Panc1 (cell line): ENCODE measurements at regions not wholly inside any gene's neighbourhood (a gene's known extent, or its start where the extent isn't known, plus 50 kb on each side); places are given as distances from the start of the nearest gene placed in this dataset.

Source experiments
- ATAC-seq: fragments of 200-7000 bp; cut with Tn5 transposase; 2 replicates; pipeline ENCODE4 v1.9.1; 2020; ENCODE audit warnings: mild to moderate bottlenecking, moderate library complexity
- BruUV-seq: library from RNA; stranded (reverse); fragments of 400-500 nt; replicated peaks from 2 replicates; lab custom pipeline; 2021; lab: Mats Ljungman, UMichigan
- CTCF ChIA-PET: fragments of 300-600 bp; sonication (Branson Sonifier 250); formaldehyde crosslinking; loops from one replicate; lab custom pipeline; 2022; ENCODE audit warnings: antibody characterized with exemption; lab: Charles Lee
- POLR2A ChIA-PET: fragments of 300-600 bp; sonication (Branson Sonifier 250); formaldehyde crosslinking; loops from one replicate; lab custom pipeline; 2022; ENCODE audit warnings: antibody characterized with exemption; lab: Charles Lee
- DNase-seq: peaks from one replicate; pipeline ENCODE4 v3.0.0-alpha.2; 2010; ENCODE audit warnings: low read depth, low spot score
- H3K27ac ChIP-seq: 2 replicates; pipeline ENCODE4 v1.5.1; 2011; ENCODE audit warnings: mild to moderate bottlenecking, low read length, inconsistent platforms
- H3K27me3 ChIP-seq: fragments of 200-500 bp; sonication (Bioruptor generic); 2 replicates; pipeline ENCODE4 v1.6.0; 2014; ENCODE audit warnings: low read length, inconsistent platforms; ENCODE audit not compliant: control insufficient read depth, insufficient read depth
- H3K36me3 ChIP-seq: fragments of 200-500 bp; sonication (Bioruptor generic); 2 replicates; pipeline ENCODE4 v1.5.1; 2014; ENCODE audit warnings: inconsistent platforms, mild to moderate bottlenecking, low read length, moderate library complexity; ENCODE audit not compliant: control insufficient read depth, insufficient read depth
- H3K4me1 ChIP-seq: 2 replicates; pipeline ENCODE4 v1.5.1; 2011; ENCODE audit warnings: inconsistent platforms, mild to moderate bottlenecking, low read length, moderate library complexity; ENCODE audit not compliant: control insufficient read depth, insufficient read depth
- H3K4me3 ChIP-seq, 2 experiments: 2 replicates each; pipeline ENCODE4 v1.5.1; 2011 to 2012; ENCODE audit warnings: low read depth in 2 of 2, low read length in 2 of 2, mild to moderate bottlenecking in 2 of 2, inconsistent platforms in 1 of 2, moderate library complexity in 1 of 2
- H3K9me3 ChIP-seq: fragments of 200-500 bp; sonication (Bioruptor generic); 2 replicates; pipeline ENCODE4 v1.5.1; 2014; ENCODE audit warnings: low read depth, mild to moderate bottlenecking, inconsistent platforms, low read length, moderate library complexity; ENCODE audit not compliant: control insufficient read depth, insufficient read depth
- CTCF ChIP-seq: fragments of 450-650 bp; IDR thresholded peaks from 2 replicates; pipeline ENCODE4 v1.5.1; 2017; ENCODE audit warnings: mild to moderate bottlenecking
- POLR2AphosphoS5 ChIP-seq: IDR thresholded peaks from 2 replicates; pipeline ENCODE4 v1.6.1; 2012; ENCODE audit warnings: mild to moderate bottlenecking, low read depth, low read length, moderate library complexity
- SIN3A ChIP-seq: IDR thresholded peaks from 2 replicates; pipeline ENCODE4 v1.6.1; 2012; ENCODE audit warnings: low read depth, mild to moderate bottlenecking, low read length, moderate library complexity, borderline replicate concordance; ENCODE audit not compliant: insufficient read depth
- TCF7L2 ChIP-seq: IDR thresholded peaks from 2 replicates; pipeline ENCODE4 v1.6.1; 2011; ENCODE audit warnings: mild to moderate bottlenecking, low read depth, low read length, inconsistent platforms
- in situ Hi-C: cut with HindIII; loops from 2 replicates; pipeline ENCODE4 v1.10.0; 2016; ENCODE audit warnings: low sequenced_read_pairs, low pct_unique_long_range_greater_than_20kb
- intact Hi-C: fragments of 100-400 bp; cut with micrococcal nuclease; formaldehyde crosslinking; loops from one replicate; pipeline ENCODE4 v1.10.0; 2022; ENCODE audit not compliant: unreplicated experiment
- TF ChIP-seq, protein P1 (sequence below), 2 experiments: IDR thresholded peaks; 2 replicates each; pipeline ENCODE4 v1.6.1; 2011 to 2012; ENCODE audit warnings: low read depth in 2 of 2, control low read depth in 1 of 2, low read length in 1 of 2, mild to moderate bottlenecking in 1 of 2, moderate library complexity in 1 of 2; ENCODE audit not compliant: insufficient read depth in 1 of 2

- BruUV-seq = no TSS peak
- no peak overlapping the region for H3K4me3 ChIP-seq
- ATAC-seq (no peak), DNase-seq (no peak)
- H3K27ac ChIP-seq = peak overlapping the region; percentile 65
- POLR2A ChIA-PET = no interaction called here
- in situ Hi-C loops = no loop called here
- CTCF ChIA-PET = no interaction called here
- TF ChIP-seq TCF7L2 (no peak), POLR2AphosphoS5 (no peak), SIN3A (no peak), CTCF (no peak)
- TF ChIP-seq, protein P1, sequence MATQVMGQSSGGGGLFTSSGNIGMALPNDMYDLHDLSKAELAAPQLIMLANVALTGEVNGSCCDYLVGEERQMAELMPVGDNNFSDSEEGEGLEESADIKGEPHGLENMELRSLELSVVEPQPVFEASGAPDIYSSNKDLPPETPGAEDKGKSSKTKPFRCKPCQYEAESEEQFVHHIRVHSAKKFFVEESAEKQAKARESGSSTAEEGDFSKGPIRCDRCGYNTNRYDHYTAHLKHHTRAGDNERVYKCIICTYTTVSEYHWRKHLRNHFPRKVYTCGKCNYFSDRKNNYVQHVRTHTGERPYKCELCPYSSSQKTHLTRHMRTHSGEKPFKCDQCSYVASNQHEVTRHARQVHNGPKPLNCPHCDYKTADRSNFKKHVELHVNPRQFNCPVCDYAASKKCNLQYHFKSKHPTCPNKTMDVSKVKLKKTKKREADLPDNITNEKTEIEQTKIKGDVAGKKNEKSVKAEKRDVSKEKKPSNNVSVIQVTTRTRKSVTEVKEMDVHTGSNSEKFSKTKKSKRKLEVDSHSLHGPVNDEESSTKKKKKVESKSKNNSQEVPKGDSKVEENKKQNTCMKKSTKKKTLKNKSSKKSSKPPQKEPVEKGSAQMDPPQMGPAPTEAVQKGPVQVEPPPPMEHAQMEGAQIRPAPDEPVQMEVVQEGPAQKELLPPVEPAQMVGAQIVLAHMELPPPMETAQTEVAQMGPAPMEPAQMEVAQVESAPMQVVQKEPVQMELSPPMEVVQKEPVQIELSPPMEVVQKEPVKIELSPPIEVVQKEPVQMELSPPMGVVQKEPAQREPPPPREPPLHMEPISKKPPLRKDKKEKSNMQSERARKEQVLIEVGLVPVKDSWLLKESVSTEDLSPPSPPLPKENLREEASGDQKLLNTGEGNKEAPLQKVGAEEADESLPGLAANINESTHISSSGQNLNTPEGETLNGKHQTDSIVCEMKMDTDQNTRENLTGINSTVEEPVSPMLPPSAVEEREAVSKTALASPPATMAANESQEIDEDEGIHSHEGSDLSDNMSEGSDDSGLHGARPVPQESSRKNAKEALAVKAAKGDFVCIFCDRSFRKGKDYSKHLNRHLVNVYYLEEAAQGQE (IDR thresholded peaks at IDR 0.05; ENCODE audit: insufficient read depth in 1 of 2, low read depth in 2 of 2, low read length in 1 of 2) = no peak
- H3K27me3 ChIP-seq = no peaks in the 10 kb centered on the region
- intact Hi-C loops = no loop called here
- H3K36me3 ChIP-seq = no peaks in the 10 kb centered on the region
- peaks cover 40% of the 10 kb centered on the region for H3K4me1 ChIP-seq
- H3K9me3 ChIP-seq = peaks cover 8% of the 10 kb centered on the region; the same call in 1 of the 2 replicates
These were observed 58.2 kb downstream of the MYEOV start for GRCh38 chr11:69352166-69352565.

DNA sequence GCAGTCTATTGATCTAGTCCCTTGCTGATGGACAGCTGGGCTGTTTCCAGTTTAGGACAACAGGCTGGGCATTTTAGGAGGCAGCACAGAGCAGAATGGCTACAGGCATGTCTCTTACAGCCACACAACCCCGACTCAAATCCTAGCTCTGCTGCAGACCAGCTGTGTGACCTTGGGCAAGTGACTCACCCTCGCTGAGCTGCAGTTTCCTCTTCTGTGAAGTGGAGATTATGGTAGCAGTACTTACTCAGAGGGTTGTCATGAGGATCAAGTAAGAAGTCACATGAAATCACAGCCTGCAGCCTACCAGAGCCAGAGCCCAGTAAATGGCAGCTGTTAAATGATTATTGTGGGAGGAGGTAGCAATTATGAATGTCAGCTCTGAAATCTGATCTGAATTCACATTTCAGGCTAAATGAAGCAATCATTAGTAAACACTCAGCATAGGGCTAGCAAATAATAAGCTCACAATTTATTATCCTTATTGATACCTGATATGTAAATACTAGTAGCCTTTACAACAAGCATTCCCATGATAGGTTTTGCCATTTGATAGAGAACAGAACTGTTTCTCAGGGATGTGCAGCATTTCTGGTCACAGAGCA lies 58.9 kb downstream of the MYEOV start:
- TF ChIP-seq POLR2AphosphoS5 (no peak), SIN3A (no peak), TCF7L2 (no peak), CTCF (no peak)
- TF ChIP-seq, protein P1 (IDR thresholded peaks at IDR 0.05; ENCODE audit: insufficient read depth in 1 of 2, low read depth in 2 of 2, low read length in 1 of 2) = no peak
- no TSS peak for BruUV-seq
- Histone ChIP-seq H3K4me1 (peaks cover 45% of the 10 kb centered on the region), H3K27me3 (no peaks in the 10 kb centered on the region), H3K4me3 (no peak overlapping the region), H3K9me3 (peaks cover 5% of the 10 kb centered on the region; the same call in 1 of the 2 replicates), H3K27ac (peak overlapping the region; percentile 65), H3K36me3 (no peaks in the 10 kb centered on the region)
- DNase-seq (peak; percentile 73), ATAC-seq (peak; percentile 84)
- in situ Hi-C loops = no loop called here
- intact Hi-C loops = no loop called here
- ChIA-PET CTCF (no interaction called here), POLR2A (no interaction called here)
